ENCODE measurements at regions not wholly inside any gene's neighbourhood (a gene's known extent, or its start where the extent isn't known, plus 50 kb on each side); places are given as distances from the start of the nearest gene placed in this dataset.

DNA sequence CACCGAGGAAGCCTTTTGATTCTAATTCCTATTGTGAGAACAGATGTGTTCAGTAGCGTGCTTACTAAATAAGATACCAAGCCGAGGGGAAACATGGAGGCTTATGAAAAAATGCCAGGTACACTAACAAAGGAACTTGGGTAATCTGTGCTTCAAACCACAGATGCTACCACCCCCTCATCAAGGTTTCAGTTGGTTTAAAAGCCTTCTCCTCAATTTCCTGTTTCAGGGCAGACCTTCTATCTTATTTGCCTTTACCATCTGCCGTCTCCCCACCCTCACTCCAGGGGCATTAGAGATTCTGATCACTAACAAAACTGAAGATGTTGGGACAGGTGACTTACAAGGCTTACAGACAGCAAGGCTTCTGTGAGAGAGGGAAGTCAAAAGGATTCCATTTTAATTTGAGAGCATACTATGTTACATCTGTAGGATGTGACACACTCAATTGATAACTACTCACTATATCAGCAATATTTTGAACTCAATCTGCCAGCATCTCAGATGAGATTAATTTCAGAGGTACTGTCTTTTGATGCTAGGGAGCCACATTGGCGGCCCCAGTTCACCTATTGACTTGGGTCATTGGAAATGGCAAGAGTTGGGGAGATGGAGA lies 60.6 kb upstream of the PLCL2 start:
- intact Hi-C loops (cut with DNase I, micrococcal nuclease): no loop called here
- ATAC-seq (no peak), DNase-seq (no peak)

DNA sequence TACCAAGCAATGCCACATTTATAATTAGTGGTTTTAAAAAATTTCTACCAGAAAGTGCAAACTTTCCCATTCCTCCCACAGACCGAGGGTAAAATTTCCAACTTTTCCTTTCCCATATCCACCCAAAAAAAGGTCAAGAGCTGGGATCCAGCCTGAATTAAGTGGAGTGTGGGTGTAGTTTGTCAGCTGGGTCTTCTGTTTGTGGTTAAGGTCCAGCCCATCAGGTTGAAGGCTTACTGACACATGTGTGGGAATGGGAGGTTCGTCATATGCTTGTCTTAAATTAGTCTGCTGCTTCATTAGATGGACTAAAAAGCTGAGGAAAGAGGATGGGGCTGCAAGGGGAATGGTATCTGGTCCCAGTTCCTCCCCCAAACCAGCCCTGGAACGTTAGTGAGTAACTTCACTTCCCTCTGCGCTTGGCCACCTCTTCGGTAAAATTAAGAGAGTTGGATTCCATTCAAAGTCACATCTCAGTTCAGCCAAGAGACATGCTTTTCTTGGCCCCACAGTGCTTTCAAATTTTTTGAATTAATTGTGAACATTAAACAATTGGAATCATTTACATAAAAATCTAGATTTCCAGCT lies 59.0 kb upstream of the PLCL2 start:
- intact Hi-C loops (cut with DNase I, micrococcal nuclease): no loop called here
- DNase-seq: no peak
- ATAC-seq: no peak

DNA sequence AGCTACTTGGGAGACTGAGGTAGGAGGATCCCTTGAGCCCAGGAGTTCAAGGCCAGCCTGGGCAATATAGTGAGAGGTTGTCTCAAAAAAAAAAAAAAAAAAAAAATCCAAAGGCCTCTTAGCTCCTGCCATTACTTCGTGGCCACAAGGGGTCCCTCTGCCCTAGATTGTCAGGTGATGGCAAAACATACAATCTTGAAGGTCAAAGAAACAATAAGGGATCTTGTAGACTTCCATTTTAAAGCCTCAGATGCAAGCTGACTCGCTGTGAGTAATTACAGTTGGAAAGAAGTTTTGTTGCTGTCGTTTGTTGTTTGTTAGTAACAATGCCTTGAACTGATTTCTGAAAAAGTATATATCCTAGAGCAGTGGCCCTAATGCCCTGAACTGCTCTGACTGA lies 55.9 kb upstream of the PLCL2 start:
- ATAC-seq (peak; percentile 78), DNase-seq (peak; percentile 42 to 74)
- intact Hi-C loops (cut with DNase I, micrococcal nuclease): no loop called here

DNA sequence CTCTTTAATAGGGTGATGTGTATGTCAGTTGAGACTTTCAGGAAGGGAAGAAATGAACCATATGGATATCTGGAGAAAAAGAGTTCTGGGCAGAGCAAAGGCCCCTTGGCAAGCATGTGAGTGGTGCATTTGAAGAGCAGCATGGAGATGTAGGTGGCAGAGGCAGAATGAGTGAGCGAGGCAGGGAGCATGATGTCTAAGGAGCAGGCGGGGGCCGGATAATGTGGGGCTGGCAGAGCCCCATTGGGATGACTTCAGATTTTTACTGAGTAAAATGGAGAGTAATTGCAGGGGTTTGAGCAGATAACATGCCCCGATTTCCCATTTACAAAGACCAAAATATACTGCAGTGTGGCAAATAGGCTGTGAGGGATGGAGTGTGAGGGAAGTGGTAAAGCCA lies 52.9 kb upstream of the PLCL2 start:
- intact Hi-C loops (cut with DNase I, micrococcal nuclease): no loop called here
- DNase-seq (no peak), ATAC-seq (no peak)

DNA sequence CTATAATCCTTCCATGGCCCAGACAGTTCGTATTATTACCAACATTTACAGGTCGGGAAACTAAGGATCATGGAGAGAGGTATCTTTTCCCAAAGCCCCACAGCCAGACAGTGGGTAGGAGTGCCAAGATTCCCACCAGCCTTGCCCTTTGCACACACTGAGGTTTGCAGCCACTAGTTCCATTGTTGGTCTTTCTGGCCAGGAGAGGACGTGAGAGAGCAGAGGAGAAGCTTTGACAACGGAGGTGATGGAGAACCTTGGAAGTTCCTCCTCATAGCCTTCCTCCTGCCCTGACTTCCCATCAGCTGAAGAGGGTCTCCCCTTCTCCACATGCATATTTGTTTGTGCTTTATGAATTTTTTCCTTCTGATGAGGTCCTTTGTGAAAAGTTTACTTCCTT lies 50.5 kb upstream of the PLCL2 start:
- DNase-seq (no peak), ATAC-seq (peak; percentile 30)
- intact Hi-C loops (cut with DNase I, micrococcal nuclease): no loop called here

DNA sequence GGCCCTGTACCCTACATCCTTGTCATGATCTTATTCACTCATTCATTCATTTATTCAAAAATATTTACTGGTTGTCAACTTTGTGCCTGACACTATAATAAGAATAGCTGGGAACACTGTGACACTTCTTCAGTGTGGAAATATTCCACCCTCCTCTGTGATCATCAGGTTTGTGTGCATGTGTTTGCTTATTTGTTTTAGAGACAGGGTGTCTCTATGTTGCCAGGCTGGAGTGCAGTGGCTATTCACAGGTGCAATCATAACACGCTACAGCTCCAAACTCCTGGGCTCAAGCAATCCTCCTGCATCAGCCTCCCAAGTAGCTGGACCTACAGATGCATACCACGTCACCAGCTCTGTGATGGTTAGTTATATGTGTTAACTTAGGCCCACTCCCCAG lies 50.0 kb upstream of the PLCL2 start:
- ATAC-seq (peak; percentile 27), DNase-seq (no peak)
- intact Hi-C loops (cut with DNase I, micrococcal nuclease): no loop called here

Measured in left colon (tissue), 2 donors.